ENCODE measurements at regions not wholly inside any gene's neighbourhood (a gene's known extent, or its start where the extent isn't known, plus 50 kb on each side); places are given as distances from the start of the nearest gene placed in this dataset.
"Not testable (repeated sequence)": the region's sequence is repeated elsewhere in the genome, so short reads cannot be mapped to it uniquely, and the experiment has no call there.

DNA sequence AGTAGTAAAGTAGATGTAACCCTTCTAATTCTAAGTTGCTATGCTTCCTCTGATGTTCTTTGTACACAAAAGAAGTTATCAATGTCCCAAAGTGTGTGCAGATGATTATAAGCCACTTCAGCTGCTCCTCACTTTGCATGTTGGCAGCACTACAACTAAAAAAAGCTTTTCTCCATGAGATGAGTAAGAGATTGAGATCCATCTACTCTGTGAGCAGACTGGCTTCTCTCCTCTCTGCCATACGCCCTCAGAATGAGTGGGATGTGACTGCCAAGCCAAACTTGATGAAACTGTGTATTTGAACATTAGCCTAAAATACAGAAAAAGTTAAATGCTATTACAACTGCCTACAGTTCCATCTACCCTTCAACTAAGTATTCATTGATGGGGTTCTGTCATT lies 102.9 kb upstream of the ETV1 start:
- in situ Hi-C loops (cut with HindIII; ENCODE audit: low sequenced_read_pairs), result no loop called here

GRCh38 chr7:14085901-14086300 lies 96.4 kb upstream of the ETV1 start:
- in situ Hi-C loops (cut with HindIII; ENCODE audit: low sequenced_read_pairs), result no loop called here

DNA sequence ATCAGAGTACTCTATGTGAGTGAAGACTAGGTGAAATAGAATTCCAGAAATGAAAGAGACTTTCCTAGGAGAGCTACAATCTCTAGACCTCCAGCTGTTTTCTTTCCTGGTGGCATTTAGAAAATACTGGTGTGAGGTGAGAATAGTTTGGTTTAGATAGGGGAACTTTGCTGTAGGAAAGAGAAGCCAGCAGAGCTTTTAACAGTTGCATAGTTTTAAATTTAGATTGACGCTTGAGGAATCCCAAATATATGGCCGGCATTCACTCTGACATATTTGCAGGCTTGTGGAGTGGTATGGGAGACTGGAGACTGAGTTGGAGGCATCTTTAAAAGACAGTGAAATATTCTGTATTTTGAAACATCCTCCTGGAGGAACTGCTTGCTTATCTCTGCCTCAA lies 94.3 kb upstream of the ETV1 start:
- in situ Hi-C loops (cut with HindIII; ENCODE audit: low sequenced_read_pairs), result no loop called here

GRCh38 chr7:14073988-14074387 lies 84.5 kb upstream of the ETV1 start:
- in situ Hi-C loops (cut with HindIII; ENCODE audit: low sequenced_read_pairs), result no loop called here

DNA sequence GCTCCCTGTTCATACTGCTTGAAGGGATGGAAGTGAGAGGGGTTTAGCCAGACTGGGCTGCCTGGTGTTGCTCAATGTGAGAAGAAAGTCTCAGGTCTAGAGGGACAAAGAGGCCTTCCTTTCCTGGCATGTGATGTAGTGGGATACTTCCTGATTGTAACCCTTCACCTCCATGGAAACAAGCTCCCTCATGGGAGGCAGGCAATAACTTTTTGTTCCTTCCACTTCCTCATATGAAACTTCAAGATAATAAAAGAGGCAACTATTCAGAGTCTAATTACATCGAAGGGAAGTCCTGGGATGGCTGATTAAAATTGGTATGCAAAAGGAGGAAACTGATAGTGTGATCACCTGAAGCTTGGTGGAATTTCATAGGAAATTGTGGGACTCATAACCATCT lies 84.1 kb upstream of the ETV1 start:
- in situ Hi-C loops (cut with HindIII; ENCODE audit: low sequenced_read_pairs), result no loop called here

GRCh38 chr7:14071045-14071444 lies 81.6 kb upstream of the ETV1 start:
- in situ Hi-C loops (cut with HindIII; ENCODE audit: low sequenced_read_pairs), result no loop called here

DNA sequence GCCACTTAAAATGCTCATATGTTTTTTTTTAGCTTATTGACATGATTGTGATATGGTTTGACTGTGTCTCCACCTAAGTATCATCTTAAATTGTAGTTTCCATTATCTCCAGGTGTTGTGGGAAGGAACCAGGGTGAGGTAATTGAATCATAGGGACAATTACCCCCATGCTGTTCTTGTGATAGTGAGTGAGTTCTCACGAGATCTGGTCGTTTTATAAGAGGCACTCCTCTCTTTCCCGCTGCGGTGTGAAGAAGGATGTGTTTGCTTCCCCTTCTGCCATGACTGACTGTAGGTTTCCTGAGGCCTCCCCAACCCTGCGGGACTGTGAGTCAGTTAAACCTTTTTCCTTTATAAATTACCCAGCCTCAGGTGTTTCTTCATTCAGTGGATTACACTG lies 80.5 kb upstream of the ETV1 start:
- in situ Hi-C loops (cut with HindIII; ENCODE audit: low sequenced_read_pairs), result no loop called here

DNA sequence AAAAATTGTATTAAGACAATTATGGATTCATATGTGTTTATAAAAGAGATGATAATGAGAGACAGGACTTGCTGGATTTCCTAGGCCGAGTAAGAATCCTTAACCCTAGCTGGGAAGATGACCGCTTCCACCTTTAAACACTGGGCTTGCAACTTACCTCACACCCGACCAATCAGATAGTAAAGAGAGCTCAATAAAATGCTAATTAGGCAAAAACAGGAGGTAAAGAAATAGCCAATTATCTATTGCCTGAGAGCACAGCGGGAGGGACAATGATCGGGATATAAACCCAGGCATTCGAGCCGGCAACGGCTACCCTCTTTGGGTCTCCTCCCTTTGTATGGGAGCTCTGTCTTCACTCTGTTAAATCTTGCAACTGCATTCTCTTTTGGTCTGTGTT lies 77.3 kb upstream of the ETV1 start:
- in situ Hi-C loops (cut with HindIII; ENCODE audit: low sequenced_read_pairs), result not testable (repeated sequence)

DNA sequence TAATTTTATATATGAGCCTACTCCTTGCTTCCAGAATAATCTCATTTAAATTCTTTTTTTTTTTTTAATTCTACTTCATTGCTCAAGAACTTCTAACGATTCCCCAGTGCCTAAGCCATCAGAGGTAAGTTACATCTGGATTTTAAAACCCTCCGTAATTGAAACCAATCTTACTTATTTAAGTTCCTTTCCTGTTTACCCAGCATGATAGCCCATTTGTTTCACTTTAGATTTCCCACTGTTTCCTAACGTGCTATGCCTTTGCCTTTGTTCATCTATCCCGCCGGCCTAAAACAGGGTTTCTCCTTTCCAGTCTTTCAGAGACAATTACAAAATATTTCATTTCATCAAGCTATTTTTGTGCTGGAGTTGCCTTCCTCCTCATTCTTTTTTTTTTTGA lies 75.8 kb upstream of the ETV1 start:
- in situ Hi-C loops (cut with HindIII; ENCODE audit: low sequenced_read_pairs), result no loop called here

- in situ Hi-C loops (cut with HindIII; ENCODE audit: low sequenced_read_pairs), result loop anchor here (5.0 kb wide), 1 partner anchor 76 kb away; no protein-coding TSS in a partner anchor
Measured at GRCh38 chr7:14055813-14056212, 66.3 kb upstream of the ETV1 start.

DNA sequence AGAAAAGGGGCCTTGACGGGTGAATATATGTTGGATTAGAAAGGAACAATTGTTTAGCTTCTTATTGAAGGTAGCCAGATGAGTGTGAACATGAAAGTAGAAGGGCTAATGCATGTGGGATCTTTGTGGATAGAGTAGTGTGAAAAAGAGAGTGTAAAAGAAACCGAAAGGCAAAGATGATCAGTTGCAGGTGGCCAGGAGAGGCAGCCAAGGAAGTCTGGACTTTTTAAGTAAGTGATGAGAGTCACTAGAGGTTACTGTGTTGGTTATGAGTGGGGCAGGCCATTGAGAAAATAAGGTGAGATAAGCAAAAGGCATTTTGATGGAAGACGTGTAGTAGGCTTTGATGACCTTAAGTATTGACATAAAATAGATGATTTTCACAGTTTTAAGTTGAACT lies 64.7 kb upstream of the ETV1 start:
- in situ Hi-C loops (cut with HindIII; ENCODE audit: low sequenced_read_pairs), result no loop called here

- in situ Hi-C loops (cut with HindIII; ENCODE audit: low sequenced_read_pairs), result no loop called here
Measured at GRCh38 chr7:14048889-14049288, 59.4 kb upstream of the ETV1 start.

GRCh38 chr7:14047709-14048399 lies 58.4 kb upstream of the ETV1 start:
- in situ Hi-C loops (cut with HindIII; ENCODE audit: low sequenced_read_pairs), result no loop called here

DNA sequence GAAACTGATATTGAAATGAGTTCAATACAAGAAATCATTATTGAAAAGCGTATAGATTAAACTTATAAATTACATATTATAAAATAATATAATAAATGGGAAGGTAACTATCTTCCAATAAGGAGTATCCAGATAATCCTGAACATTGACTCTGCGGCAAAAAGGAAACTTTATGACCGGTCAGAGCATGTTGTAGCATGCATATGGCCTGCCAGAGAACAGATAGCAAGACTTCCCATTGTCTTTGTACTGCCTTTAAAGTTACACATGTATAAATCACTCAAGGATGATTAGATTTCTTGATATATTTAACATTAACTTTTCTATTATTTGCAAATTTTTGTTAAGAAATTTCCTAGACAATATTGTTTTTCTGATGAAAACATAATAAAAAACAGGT lies 56.2 kb upstream of the ETV1 start:
- in situ Hi-C loops (cut with HindIII; ENCODE audit: low sequenced_read_pairs), result no loop called here

GRCh38 chr7:14040528-14040927 lies 51.1 kb upstream of the ETV1 start:
- in situ Hi-C loops (cut with HindIII; ENCODE audit: low sequenced_read_pairs), result no loop called here

All from endothelial cell of hepatic sinusoid (primary cell).